ENCODE measurements at regions not wholly inside any gene's neighbourhood (a gene's known extent, or its start where the extent isn't known, plus 50 kb on each side); places are given as distances from the start of the nearest gene placed in this dataset.

- no peak for DNase-seq
- H3K9me3 Mint-ChIP-seq = peaks cover 0 to 2% (median 0%) of the 10 kb centered on the region in 11 donors
- no peaks in the 10 kb centered on the region for H3K9me3 ChIP-seq (ENCODE audit: control insufficient read depth in 2 of 3, low read length in 3 of 3)
- ChIA-PET POLR2A (no interaction called here), CTCF (interaction anchor here (0.6 kb wide), 1 partner anchor 599 kb away, joined by 3 read pairs; no protein-coding TSS in a partner anchor)
- ATAC-seq = no peak
- no peaks in the 10 kb centered on the region for H3K36me3 ChIP-seq (ENCODE audit: control insufficient read depth in 2 of 3, insufficient read depth in 3 of 3, low read length in 3 of 3)
- H3K4me3 ChIP-seq (ENCODE audit: low read length) = no peak overlapping the region
- H3K27ac Mint-ChIP-seq = no peak overlapping the region
- no peaks in the 10 kb centered on the region for H3K4me1 ChIP-seq (ENCODE audit: control insufficient read depth in 2 of 2, insufficient read depth in 2 of 2, low read length in 2 of 2)
- no peak overlapping the region for H3K4me3 Mint-ChIP-seq
- intact Hi-C loops (cut with micrococcal nuclease) = no loop called here
- no peaks in the 10 kb centered on the region for H3K36me3 Mint-ChIP-seq
- no peak overlapping the region for H3K27ac ChIP-seq (ENCODE audit: low read depth, low read length)
- peaks cover 9 to 41% (median 18%) of the 10 kb centered on the region in 5 donors for H3K27me3 Mint-ChIP-seq
- H3K4me1 Mint-ChIP-seq = no peaks in the 10 kb centered on the region
- peaks cover 0 to 6% of the 10 kb centered on the region in 2 donors for H3K27me3 ChIP-seq (ENCODE audit: control insufficient read depth in 2 of 2, insufficient read depth in 2 of 2, low read length in 2 of 2)
Observed at GRCh38 chr3:182621435-182622240, 171.7 kb upstream of the ATP11B start.

- no peaks in the 10 kb centered on the region for H3K4me1 Mint-ChIP-seq
- peaks cover 0 to 6% of the 10 kb centered on the region in 2 donors for H3K27me3 ChIP-seq (ENCODE audit: control insufficient read depth in 2 of 2, insufficient read depth in 2 of 2, low read length in 2 of 2)
- H3K27me3 Mint-ChIP-seq = peaks cover 5 to 36% (median 17%) of the 10 kb centered on the region in 5 donors
- no peak overlapping the region for H3K27ac ChIP-seq (ENCODE audit: low read depth, low read length)
- intact Hi-C loops (cut with micrococcal nuclease) = no loop called here
- CTCF ChIA-PET = no interaction called here
- no peaks in the 10 kb centered on the region for H3K36me3 Mint-ChIP-seq
- DNase-seq = no peak
- H3K9me3 ChIP-seq (ENCODE audit: control insufficient read depth in 2 of 3, low read length in 3 of 3) = no peaks in the 10 kb centered on the region
- H3K4me1 ChIP-seq (ENCODE audit: control insufficient read depth in 2 of 2, insufficient read depth in 2 of 2, low read length in 2 of 2) = no peaks in the 10 kb centered on the region
- no peak overlapping the region for H3K27ac Mint-ChIP-seq
- POLR2A ChIA-PET = no interaction called here
- H3K4me3 ChIP-seq (ENCODE audit: low read length) = no peak overlapping the region
- no peak overlapping the region for H3K4me3 Mint-ChIP-seq
- H3K9me3 Mint-ChIP-seq = peaks cover 0 to 2% (median 0%) of the 10 kb centered on the region in 11 donors
- H3K36me3 ChIP-seq (ENCODE audit: control insufficient read depth in 2 of 3, insufficient read depth in 3 of 3, low read length in 3 of 3) = no peaks in the 10 kb centered on the region
- ATAC-seq = no peak
Observed at GRCh38 chr3:182622241-182622545, 171.1 kb upstream of the ATP11B start.

- ChIA-PET CTCF (no interaction called here), POLR2A (no interaction called here)
- Mint-ChIP-seq H3K4me1 (no peaks in the 10 kb centered on the region), H3K4me3 (no peak overlapping the region), H3K36me3 (no peaks in the 10 kb centered on the region), H3K9me3 (peaks cover 0 to 2% (median 0%) of the 10 kb centered on the region in 11 donors), H3K27me3 (peaks cover 1 to 12% (median 10%) of the 10 kb centered on the region in 5 donors), H3K27ac (no peak overlapping the region)
- H3K27me3 ChIP-seq (ENCODE audit: control insufficient read depth in 2 of 2, insufficient read depth in 2 of 2, low read length in 2 of 2) = no peaks in the 10 kb centered on the region
- no peak overlapping the region for H3K4me3 ChIP-seq (ENCODE audit: low read length)
- H3K9me3 ChIP-seq (ENCODE audit: control insufficient read depth in 2 of 3, low read length in 3 of 3) = no peaks in the 10 kb centered on the region
- no peak overlapping the region for H3K27ac ChIP-seq (ENCODE audit: low read depth, low read length)
- H3K4me1 ChIP-seq (ENCODE audit: control insufficient read depth in 2 of 2, insufficient read depth in 2 of 2, low read length in 2 of 2) = no peaks in the 10 kb centered on the region
- ATAC-seq (no peak), DNase-seq (no peak)
- intact Hi-C loops (cut with micrococcal nuclease) = no loop called here
- no peaks in the 10 kb centered on the region for H3K36me3 ChIP-seq (ENCODE audit: control insufficient read depth in 2 of 3, insufficient read depth in 3 of 3, low read length in 3 of 3)
Observed at GRCh38 chr3:182626484-182627467, 166.5 kb upstream of the ATP11B start.

GRCh38 chr3:182628531-182628930 is 164.8 kb upstream of the ATP11B start:
- H3K4me1 ChIP-seq (ENCODE audit: control insufficient read depth in 2 of 2, insufficient read depth in 2 of 2, low read length in 2 of 2) = no peaks in the 10 kb centered on the region
- no peaks in the 10 kb centered on the region for H3K36me3 Mint-ChIP-seq
- H3K4me1 Mint-ChIP-seq = no peaks in the 10 kb centered on the region
- no peak for ATAC-seq
- H3K27me3 ChIP-seq (ENCODE audit: control insufficient read depth in 2 of 2, insufficient read depth in 2 of 2, low read length in 2 of 2) = no peaks in the 10 kb centered on the region
- H3K9me3 Mint-ChIP-seq = peaks cover 0 to 2% (median 0%) of the 10 kb centered on the region in 11 donors
- H3K36me3 ChIP-seq (ENCODE audit: control insufficient read depth in 2 of 3, insufficient read depth in 3 of 3, low read length in 3 of 3) = no peaks in the 10 kb centered on the region
- DNase-seq = no peak
- H3K27ac Mint-ChIP-seq = no peak overlapping the region
- POLR2A ChIA-PET = no interaction called here
- H3K27me3 Mint-ChIP-seq = peaks cover 0 to 12% (median 6%) of the 10 kb centered on the region in 5 donors
- no peaks in the 10 kb centered on the region for H3K9me3 ChIP-seq (ENCODE audit: control insufficient read depth in 2 of 3, low read length in 3 of 3)
- no peak overlapping the region for H3K27ac ChIP-seq (ENCODE audit: low read depth, low read length)
- intact Hi-C loops (cut with micrococcal nuclease) = no loop called here
- CTCF ChIA-PET = no interaction called here
- H3K4me3 ChIP-seq (ENCODE audit: low read length) = no peak overlapping the region
- H3K4me3 Mint-ChIP-seq = no peak overlapping the region

GRCh38 chr3:182629521-182629920 is 163.8 kb upstream of the ATP11B start:
- Mint-ChIP-seq H3K36me3 (no peaks in the 10 kb centered on the region), H3K9me3 (peaks cover 0 to 2% (median 0%) of the 10 kb centered on the region in 11 donors), H3K4me3 (no peak overlapping the region), H3K27me3 (peaks cover 0 to 12% (median 6%) of the 10 kb centered on the region in 5 donors), H3K27ac (no peak overlapping the region), H3K4me1 (no peaks in the 10 kb centered on the region)
- DNase-seq (no peak), ATAC-seq (no peak)
- ChIA-PET POLR2A (interaction anchor here (0.6 kb wide), 1 partner anchor 20 kb away, joined by 4 read pairs; no protein-coding TSS in a partner anchor), CTCF (no interaction called here)
- Histone ChIP-seq H3K36me3 (ENCODE audit: control insufficient read depth in 2 of 3, insufficient read depth in 3 of 3, low read length in 3 of 3) (no peaks in the 10 kb centered on the region), H3K27ac (ENCODE audit: low read depth, low read length) (no peak overlapping the region), H3K9me3 (ENCODE audit: control insufficient read depth in 2 of 3, low read length in 3 of 3) (no peaks in the 10 kb centered on the region), H3K4me3 (ENCODE audit: low read length) (no peak overlapping the region), H3K27me3 (ENCODE audit: control insufficient read depth in 2 of 2, insufficient read depth in 2 of 2, low read length in 2 of 2) (no peaks in the 10 kb centered on the region), H3K4me1 (ENCODE audit: control insufficient read depth in 2 of 2, insufficient read depth in 2 of 2, low read length in 2 of 2) (no peaks in the 10 kb centered on the region)
- intact Hi-C loops (cut with micrococcal nuclease) = no loop called here

GRCh38 chr3:182631183-182632076 is 161.9 kb upstream of the ATP11B start:
- H3K4me1 ChIP-seq (ENCODE audit: control insufficient read depth in 2 of 2, insufficient read depth in 2 of 2, low read length in 2 of 2) = no peaks in the 10 kb centered on the region
- H3K4me3 ChIP-seq (ENCODE audit: low read length) = no peak overlapping the region
- H3K27ac ChIP-seq (ENCODE audit: low read depth, low read length) = no peak overlapping the region
- no peak for DNase-seq
- Mint-ChIP-seq H3K9me3 (no peaks in the 10 kb centered on the region), H3K27me3 (peaks cover 7 to 16% (median 12%) of the 10 kb centered on the region in 5 donors), H3K27ac (no peak overlapping the region), H3K36me3 (no peaks in the 10 kb centered on the region), H3K4me3 (no peak overlapping the region), H3K4me1 (no peaks in the 10 kb centered on the region)
- peaks cover 0 to 4% of the 10 kb centered on the region in 2 donors for H3K27me3 ChIP-seq (ENCODE audit: control insufficient read depth in 2 of 2, insufficient read depth in 2 of 2, low read length in 2 of 2)
- ChIA-PET POLR2A (no interaction called here), CTCF (no interaction called here)
- H3K36me3 ChIP-seq (ENCODE audit: control insufficient read depth in 2 of 3, insufficient read depth in 3 of 3, low read length in 3 of 3) = no peaks in the 10 kb centered on the region
- no peak for ATAC-seq
- H3K9me3 ChIP-seq (ENCODE audit: control insufficient read depth in 2 of 3, low read length in 3 of 3) = no peaks in the 10 kb centered on the region
- intact Hi-C loops (cut with micrococcal nuclease) = no loop called here

Measured in naive thymus-derived CD4-positive, alpha-beta T cell (primary cell).